ENCODE measurements at regions not wholly inside any gene's neighbourhood (a gene's known extent, or its start where the extent isn't known, plus 50 kb on each side); places are given as distances from the start of the nearest gene placed in this dataset.

DNA sequence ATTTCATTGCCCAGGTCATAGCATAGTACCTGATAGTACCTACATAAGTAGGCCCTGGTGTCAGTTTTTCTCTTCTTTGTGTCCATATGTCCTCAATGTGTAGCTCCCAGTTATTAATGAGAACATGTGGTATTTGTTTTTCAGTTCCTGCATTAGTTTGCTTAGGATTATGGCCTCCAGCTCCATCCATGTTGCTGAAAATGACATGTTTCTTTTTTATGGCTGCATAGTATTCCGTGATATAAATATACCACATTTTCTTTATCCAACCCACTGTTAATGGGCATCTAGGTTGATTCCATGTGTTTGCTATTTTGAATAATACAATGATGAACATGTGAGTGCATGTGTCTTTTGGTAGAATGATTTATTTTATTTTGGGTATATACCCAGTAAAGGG, 641.6 kb downstream of the RFPL4B start:
- no peak overlapping the region for H3K4me3 ChIP-seq
- no peaks in the 10 kb centered on the region for H3K27me3 ChIP-seq
- H3K4me1 ChIP-seq = no peaks in the 10 kb centered on the region
- TF ChIP-seq, protein P1, sequence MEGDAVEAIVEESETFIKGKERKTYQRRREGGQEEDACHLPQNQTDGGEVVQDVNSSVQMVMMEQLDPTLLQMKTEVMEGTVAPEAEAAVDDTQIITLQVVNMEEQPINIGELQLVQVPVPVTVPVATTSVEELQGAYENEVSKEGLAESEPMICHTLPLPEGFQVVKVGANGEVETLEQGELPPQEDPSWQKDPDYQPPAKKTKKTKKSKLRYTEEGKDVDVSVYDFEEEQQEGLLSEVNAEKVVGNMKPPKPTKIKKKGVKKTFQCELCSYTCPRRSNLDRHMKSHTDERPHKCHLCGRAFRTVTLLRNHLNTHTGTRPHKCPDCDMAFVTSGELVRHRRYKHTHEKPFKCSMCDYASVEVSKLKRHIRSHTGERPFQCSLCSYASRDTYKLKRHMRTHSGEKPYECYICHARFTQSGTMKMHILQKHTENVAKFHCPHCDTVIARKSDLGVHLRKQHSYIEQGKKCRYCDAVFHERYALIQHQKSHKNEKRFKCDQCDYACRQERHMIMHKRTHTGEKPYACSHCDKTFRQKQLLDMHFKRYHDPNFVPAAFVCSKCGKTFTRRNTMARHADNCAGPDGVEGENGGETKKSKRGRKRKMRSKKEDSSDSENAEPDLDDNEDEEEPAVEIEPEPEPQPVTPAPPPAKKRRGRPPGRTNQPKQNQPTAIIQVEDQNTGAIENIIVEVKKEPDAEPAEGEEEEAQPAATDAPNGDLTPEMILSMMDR (IDR thresholded peaks at IDR 0.05) = no peak
- TF ChIP-seq POLR2AphosphoS5 (IDR thresholded peaks at IDR 0.05) (no peak), EP300 (IDR thresholded peaks at IDR 0.05) (no peak), POLR2A (IDR thresholded peaks at IDR 0.05) (no peak)
- no peaks in the 10 kb centered on the region for H3K36me3 ChIP-seq
- H3K9me3 ChIP-seq = no peaks in the 10 kb centered on the region
- ATAC-seq (ENCODE audit: low FRiP score in 2 of 2) = no peak
- 96 to 97% methylated on average over 1 of the region's 1 CpG for WGBS, 2 donors
- no peak for DNase-seq
- no peak overlapping the region for H3K27ac ChIP-seq

GRCh38 chr6:112990971-112991370, 643.8 kb downstream of the RFPL4B start:
- DNase-seq = no peak
- TF ChIP-seq EP300 (IDR thresholded peaks at IDR 0.05) (no peak), POLR2AphosphoS5 (IDR thresholded peaks at IDR 0.05) (no peak), POLR2A (IDR thresholded peaks at IDR 0.05) (no peak)
- TF ChIP-seq, protein P1 (IDR thresholded peaks at IDR 0.05) = no peak
- H3K4me3 ChIP-seq = no peak overlapping the region

DNA sequence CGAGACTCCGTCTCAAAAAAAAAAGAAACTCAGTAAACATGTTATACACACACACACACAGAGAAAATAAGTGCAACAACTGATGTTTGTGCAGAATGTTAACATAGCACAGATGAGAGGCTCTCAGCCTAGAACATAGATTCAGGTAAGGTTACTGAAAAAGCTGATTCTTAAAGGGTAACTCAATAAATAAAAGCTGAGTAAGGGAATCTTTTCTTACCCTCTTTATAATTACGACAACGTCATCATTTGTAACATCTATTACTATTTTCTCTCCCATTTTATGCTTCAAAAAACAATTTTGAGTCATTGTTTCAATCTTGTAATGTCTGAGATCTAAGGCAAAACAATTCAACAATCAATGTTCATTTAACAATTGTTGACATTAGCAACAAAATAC, 644.8 kb downstream of the RFPL4B start:
- H3K36me3 ChIP-seq = no peaks in the 10 kb centered on the region
- H3K4me3 ChIP-seq = no peak overlapping the region
- H3K27me3 ChIP-seq = no peaks in the 10 kb centered on the region
- no peak for ATAC-seq (ENCODE audit: low FRiP score in 2 of 2)
- H3K27ac ChIP-seq = no peak overlapping the region
- WGBS, 2 donors = 94 to 99% methylated on average over 4 of the region's 4 CpGs
- TF ChIP-seq, protein P1 (IDR thresholded peaks at IDR 0.05) = no peak
- H3K9me3 ChIP-seq = no peaks in the 10 kb centered on the region
- no peaks in the 10 kb centered on the region for H3K4me1 ChIP-seq
- DNase-seq = no peak

More at GRCh38 chr6:112990971-112991370, 643.8 kb downstream of the RFPL4B start:
- no peak for ATAC-seq (ENCODE audit: low FRiP score in 2 of 2)
- Histone ChIP-seq H3K9me3 (no peaks in the 10 kb centered on the region), H3K27me3 (no peaks in the 10 kb centered on the region), H3K27ac (no peak overlapping the region), H3K4me1 (no peaks in the 10 kb centered on the region), H3K36me3 (no peaks in the 10 kb centered on the region)

DNA sequence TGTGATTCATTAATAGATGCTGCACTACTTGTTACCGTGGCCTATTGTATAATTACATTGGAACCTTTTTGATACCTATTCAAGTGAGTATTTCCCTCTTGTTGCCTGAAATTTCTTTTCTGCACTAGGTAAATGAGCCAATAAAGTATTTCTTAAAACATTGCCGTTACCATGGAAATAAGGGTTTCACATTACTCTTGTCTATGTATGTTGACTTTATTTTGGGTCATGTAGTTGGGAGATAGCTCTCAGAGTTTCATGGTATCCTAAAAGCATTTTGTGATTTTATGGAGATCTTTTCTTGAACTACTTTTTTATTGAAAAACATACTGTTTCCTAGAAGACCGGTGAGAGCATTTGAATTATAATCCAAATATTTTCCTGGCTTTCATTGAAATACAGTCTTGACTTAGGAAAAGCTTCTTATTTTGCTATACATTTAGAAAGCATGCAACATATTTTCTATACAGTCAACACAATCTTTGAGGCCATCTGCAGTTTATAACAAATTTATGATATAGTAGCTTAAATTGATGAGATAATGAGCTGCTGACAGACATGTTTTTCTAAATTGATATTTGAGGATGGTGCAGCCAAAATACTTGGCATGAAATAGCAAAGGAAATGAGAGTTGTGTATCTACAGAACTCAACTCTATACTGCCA, 650.4 kb downstream of the RFPL4B start:
- H3K9me3 ChIP-seq = no peaks in the 10 kb centered on the region
- ATAC-seq (ENCODE audit: low FRiP score in 2 of 2) (no peak), DNase-seq (no peak)
- H3K4me1 ChIP-seq = no peaks in the 10 kb centered on the region
- TF ChIP-seq POLR2AphosphoS5 (IDR thresholded peaks at IDR 0.05) (no peak), POLR2A (IDR thresholded peaks at IDR 0.05) (no peak), EP300 (IDR thresholded peaks at IDR 0.05) (no peak)
- H3K4me3 ChIP-seq = no peak overlapping the region
- H3K36me3 ChIP-seq = no peaks in the 10 kb centered on the region
- no peak overlapping the region for H3K27ac ChIP-seq
- H3K27me3 ChIP-seq = no peaks in the 10 kb centered on the region
- 80 to 89% methylated on average over 3 of the region's 3 CpGs for WGBS, 2 donors

DNA sequence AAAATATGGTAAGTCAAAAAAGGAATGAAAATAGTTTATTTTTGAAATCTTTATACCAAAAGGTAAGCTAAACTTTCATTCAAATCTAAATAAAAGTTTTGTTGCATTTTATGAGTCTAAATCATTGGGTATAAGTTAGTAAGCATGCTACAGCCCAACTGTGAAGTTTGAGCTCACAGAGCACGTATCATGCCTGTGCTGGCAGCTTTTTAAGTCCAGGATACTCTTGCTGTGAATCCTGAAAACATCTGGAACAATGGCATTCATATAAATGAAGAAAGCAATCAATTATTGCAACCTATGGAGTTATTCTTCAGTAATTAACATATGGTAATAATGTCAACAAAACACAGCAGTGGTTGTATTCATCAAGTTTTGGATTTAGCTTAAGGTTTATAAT, 656.9 kb downstream of the RFPL4B start:
- Histone ChIP-seq H3K36me3 (no peaks in the 10 kb centered on the region), H3K9me3 (no peaks in the 10 kb centered on the region), H3K27me3 (no peaks in the 10 kb centered on the region), H3K4me3 (no peak overlapping the region), H3K27ac (no peak overlapping the region), H3K4me1 (no peaks in the 10 kb centered on the region)
- ATAC-seq (ENCODE audit: low FRiP score in 2 of 2) (no peak), DNase-seq (no peak)
- WGBS, 2 donors = 82 to 93% methylated on average over 1 of the region's 1 CpG
- no peak for TF ChIP-seq POLR2A (IDR thresholded peaks at IDR 0.05)
- TF ChIP-seq, protein P1 (IDR thresholded peaks at IDR 0.05) = no peak
- no peak for TF ChIP-seq POLR2AphosphoS5 (IDR thresholded peaks at IDR 0.05)
- no peak for TF ChIP-seq EP300 (IDR thresholded peaks at IDR 0.05)
